Skin of body (tissue), 1 donor: ENCODE measurements at regions not wholly inside any gene's neighbourhood (a gene's known extent, or its start where the extent isn't known, plus 50 kb on each side); places are given as distances from the start of the nearest gene placed in this dataset.

Experiments used
- DNase-seq: peaks from one replicate; lab custom pipeline; 2025; lab: John Stamatoyannopoulos, UW

- DNase-seq: peak; percentile 18
Measured at GRCh38 chr11:80469871-80470270, 1029.0 kb upstream of the TENM4 start.

GRCh38 chr11:80466570-80466969, 1025.7 kb upstream of the TENM4 start:
- no peak for DNase-seq

DNA sequence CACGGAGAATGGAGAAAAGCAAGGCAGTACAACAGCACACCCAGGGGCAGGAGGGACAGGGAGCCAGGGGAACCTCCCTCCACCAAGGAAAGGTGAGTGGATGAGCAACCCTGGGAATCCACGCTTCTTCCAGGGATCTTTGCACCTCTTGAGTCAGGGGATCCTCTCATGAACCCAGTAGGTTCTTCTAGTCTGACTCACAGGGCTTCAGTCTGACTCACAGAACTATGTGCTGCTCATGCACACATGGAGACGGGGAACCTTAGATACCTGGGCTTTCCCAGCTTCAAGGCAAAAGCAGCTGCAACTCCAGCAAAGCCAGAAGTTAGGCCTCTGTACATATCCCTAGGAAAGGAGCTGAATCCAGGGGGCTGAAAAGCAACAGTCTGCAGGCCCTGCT, 1021.4 kb upstream of the TENM4 start:
- DNase-seq: no peak

- DNase-seq: peak; percentile 5
Measured at GRCh38 chr11:80458376-80458775, 1017.5 kb upstream of the TENM4 start.

DNA sequence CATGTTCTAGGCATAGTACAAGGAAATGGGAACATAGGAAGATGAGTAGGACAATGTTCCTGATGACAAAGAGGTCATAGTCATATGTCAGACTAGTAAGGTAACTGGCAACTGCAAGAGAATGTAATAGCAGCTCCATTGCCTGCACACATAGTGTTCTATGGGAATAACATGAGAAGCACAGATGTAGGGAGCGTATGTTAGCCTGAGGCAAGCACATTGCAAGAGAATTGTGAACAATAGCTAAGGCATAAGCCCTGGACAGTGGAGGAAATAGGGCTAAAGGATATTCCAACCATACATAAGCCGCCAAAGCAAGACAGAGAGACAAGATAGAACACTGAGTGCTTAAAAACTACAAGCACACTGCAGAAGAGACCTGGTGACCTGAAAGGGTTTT, 1017.0 kb upstream of the TENM4 start:
- no peak for DNase-seq

DNA sequence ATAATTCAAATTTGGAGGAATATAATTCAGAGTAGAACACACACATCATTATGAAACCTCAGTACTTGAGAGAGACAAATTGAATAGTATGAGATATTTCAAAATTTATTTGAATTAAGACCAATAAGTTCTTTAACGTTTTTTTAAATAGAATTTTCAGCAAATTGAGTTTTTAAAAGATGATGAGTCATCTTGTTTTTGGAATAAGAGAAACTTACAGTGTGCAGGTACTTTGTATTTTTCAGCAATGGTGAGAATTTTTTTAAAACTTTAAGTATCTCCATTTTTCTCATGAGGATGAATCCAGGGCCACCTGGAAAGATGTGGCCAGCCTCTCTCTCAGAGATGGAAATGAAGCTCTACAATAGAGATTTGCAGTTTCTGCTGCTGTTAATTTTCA, 1015.0 kb upstream of the TENM4 start:
- DNase-seq: no peak

DNA sequence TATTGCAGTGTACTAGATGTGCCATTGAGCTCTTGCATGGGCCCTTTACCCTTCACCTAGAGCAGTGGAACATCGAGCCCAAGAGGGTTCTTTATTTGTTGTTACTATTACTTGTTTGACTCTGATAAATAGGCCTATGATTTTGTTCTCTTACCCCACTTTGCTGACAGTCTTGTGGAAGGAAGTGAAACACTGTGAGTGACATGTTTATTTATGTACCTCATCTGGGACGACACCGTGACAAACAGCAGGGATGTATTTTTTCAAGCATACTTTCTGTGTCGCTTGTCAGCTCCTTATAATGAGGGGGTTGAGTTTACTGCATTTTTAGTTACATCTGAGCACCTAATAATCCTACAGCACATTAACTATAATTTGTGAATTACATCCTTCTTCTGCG, 1010.3 kb upstream of the TENM4 start:
- no peak for DNase-seq

DNA sequence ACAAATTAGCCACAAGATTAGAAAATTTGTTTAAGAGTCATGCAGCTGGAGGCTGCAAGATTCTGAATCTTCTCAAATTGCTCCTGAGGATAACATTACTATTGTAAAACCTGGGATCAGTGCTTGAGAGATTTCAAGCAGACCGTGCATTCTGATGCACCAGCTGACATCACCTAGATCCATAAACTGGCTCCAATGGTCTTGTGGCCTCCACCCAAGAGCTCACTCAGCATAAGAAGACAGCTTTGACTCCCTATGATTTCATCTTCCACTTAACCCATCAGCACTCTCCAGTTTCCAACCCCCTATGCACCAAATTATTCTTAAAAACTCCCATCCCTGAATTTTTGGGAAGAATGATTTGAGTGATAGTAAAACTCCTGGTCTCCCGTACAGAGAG, 1007.9 kb upstream of the TENM4 start:
- no peak for DNase-seq

GRCh38 chr11:80443177-80443576, 1002.3 kb upstream of the TENM4 start:
- no peak for DNase-seq

DNA sequence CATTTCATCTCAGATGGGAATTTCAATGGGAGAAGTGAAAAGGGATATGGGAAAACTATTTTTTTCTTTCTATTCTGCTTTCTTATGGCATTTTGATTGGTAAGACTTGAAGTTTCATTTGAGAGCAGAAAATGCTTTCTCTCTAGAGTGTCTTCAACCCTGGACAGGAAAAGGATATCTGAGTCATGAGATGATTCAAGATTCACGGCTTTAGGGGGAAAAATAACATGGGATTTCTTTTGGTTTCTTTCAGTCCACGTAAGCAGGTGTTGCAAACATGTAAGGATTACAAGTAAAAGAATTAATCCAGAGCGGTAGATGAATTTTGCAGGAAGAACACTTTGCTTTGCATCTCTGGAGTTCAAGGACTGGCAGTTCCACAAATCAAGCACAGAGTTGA, 1001.0 kb upstream of the TENM4 start:
- DNase-seq: no peak

- no peak for DNase-seq
Measured at GRCh38 chr11:80440835-80441234, 1000.0 kb upstream of the TENM4 start.

DNA sequence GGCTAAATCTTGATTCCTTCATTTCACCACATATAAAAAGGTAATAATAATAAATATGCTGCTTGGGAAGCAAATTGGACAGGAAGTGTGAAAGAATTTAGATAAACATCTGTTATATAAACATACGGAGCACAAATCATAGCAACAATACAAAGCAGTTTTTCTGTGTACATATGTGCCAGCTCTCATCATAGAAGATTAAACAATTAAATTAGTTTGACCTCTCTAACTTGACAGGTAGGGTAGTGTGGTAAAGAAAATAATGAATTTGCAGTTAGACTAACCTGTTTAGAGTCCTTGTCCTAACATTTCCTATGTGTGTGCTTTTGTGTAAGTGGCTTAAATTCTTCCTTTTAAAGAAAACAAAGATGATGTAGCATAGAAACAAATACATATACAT, 995.7 kb upstream of the TENM4 start:
- DNase-seq: no peak

DNA sequence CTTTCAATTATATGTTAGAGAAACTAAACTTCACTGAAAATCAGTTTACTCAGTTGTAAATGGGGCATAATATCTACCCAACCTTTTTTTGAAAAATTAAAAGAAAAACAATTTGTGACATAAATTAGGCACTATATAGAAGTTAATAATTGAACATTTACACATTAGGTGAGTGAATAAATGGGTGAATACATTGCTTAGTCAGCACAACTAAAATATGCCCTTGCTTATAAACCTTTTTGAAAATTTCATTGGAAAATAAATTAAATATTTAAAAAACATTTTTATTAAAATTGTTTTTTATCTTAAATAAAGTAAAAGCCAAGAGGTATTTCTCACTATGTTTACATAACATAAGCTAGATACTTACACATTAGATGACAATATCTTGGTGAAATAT, 994.5 kb upstream of the TENM4 start:
- DNase-seq: no peak

- peak; percentile 8 for DNase-seq
Measured at GRCh38 chr11:80432057-80432456, 991.2 kb upstream of the TENM4 start.

- no peak for DNase-seq
Measured at GRCh38 chr11:80424012-80424695, 983.3 kb upstream of the TENM4 start.

GRCh38 chr11:80420374-80420773, 979.5 kb upstream of the TENM4 start:
- DNase-seq: no peak

- DNase-seq: no peak
Measured at GRCh38 chr11:80417681-80418080, 976.9 kb upstream of the TENM4 start.

DNA sequence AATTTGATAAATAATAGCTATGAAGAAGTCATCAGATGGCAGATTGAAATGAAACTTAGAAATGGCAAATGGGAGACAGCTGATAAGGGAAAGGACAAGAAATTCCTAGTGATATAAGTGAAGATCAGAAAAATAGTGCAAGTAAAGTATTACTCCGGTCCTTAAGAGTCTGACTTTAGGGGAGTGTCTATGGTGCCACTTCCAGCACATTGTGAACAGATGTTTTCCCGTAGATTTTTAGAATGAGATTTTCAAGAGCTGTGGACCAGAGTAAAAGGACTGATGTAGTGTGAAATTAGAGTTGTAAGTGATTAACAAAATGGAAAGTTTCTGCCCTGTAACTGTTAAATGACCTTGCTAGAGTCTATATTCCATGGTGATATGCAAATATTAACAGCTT, 974.8 kb upstream of the TENM4 start:
- peak; percentile 14 for DNase-seq

DNA sequence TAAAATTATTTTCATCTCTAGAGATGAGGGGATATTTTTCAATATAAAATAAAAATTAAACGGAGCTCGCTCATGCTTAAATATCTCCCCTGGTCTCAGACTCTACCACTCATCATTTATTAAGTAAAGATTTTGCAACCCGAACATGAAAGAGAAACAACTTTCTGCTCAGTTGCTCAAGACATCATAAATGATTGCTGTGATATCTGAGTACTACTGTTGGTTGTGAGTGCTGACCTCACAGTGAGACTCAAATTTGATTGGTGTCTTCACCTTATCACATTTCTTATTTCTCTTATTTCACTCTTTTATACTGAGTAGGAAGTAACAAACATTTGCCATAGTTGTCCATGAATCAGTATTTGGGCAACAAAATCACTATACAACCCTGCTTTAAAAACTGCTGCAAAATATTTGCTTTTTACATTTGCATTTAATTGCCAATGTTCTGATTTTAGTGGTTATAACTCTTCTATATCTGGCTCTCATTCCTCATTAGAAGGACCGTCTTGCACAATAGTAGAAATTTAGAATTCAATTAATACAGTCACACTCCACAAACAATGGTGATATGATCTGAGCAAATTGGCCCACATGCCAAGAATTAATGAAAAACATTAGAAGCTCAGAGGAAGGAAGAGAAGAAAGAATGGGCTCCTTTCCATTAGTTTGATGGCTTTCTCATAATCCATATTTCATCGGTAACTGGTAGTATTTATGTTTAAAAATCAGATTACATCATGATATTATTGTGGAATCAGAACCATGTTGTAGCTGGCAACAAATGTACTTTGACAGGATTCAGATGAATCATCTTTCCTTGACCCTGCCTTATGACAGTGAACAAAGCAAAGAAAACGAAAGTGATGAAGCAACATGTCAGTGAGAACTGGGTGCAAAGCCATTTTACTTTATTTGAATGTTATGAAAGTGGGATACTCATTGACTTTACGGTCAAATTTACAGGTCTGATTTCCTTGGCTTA, 973.6 kb upstream of the TENM4 start:
- peak; percentile 72 for DNase-seq

GRCh38 chr11:80412604-80413003, 971.8 kb upstream of the TENM4 start:
- no peak for DNase-seq

GRCh38 chr11:80393210-80393609, 952.4 kb upstream of the TENM4 start:
- DNase-seq: no peak

DNA sequence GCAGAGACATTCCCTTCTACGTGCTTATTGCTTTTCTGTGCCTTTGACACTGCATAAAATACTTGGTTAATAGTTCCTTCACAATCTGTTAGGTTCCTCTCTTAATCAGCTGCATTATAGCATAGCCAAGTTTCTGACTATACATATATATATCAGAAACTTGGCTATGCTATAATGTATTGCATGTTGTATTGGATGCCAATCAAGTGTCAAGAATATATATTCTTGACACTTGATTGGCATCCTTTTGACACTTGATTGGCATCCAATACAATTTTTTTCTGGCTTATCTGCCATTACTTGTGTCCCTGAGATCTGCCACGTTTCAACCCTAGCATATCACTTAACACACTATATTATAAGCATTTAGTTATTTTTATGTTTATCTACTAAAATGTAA, 949.7 kb upstream of the TENM4 start:
- DNase-seq: no peak

GRCh38 chr11:80388536-80388935, 947.7 kb upstream of the TENM4 start:
- no peak for DNase-seq
